SK-N-SH (cell line): ENCODE measurements at regions not wholly inside any gene's neighbourhood (a gene's known extent, or its start where the extent isn't known, plus 50 kb on each side); places are given as distances from the start of the nearest gene placed in this dataset.

Source experiments
- EP300 ChIP-seq, 2 experiments: IDR thresholded peaks; 2 replicates each; pipeline versions ENCODE4 v1.4.0 to v1.6.1; 2012; ENCODE audit warnings: borderline replicate concordance in 1 of 2, low read depth in 1 of 2, low read length in 1 of 2
- EZH2phosphoT487 ChIP-seq: fragments of 200-600 bp; sonication (generic); IDR thresholded peaks from 2 replicates; pipeline ENCODE4 v1.6.1; 2017; ENCODE audit warnings: low read depth, mixed run types, mild to moderate bottlenecking, antibody characterized with exemption, moderate library complexity, borderline replicate concordance
- JUND ChIP-seq: IDR thresholded peaks from 2 replicates; pipeline ENCODE4 v1.4.0; 2012
- POLR2AphosphoS5 ChIP-seq: IDR thresholded peaks from 2 replicates; pipeline ENCODE4 v1.6.1; 2012; ENCODE audit warnings: low read depth, low read length
- RAD21 ChIP-seq: IDR thresholded peaks from 2 replicates; pipeline ENCODE4 v1.6.1; 2012; ENCODE audit warnings: mild to moderate bottlenecking, low read length
- REST ChIP-seq: IDR thresholded peaks from 2 replicates; pipeline ENCODE4 v1.6.1; 2012; ENCODE audit warnings: mild to moderate bottlenecking, low read depth, low read length, moderate library complexity
- RFX5 ChIP-seq: IDR thresholded peaks from 2 replicates; pipeline ENCODE4 v1.6.1; 2012; ENCODE audit warnings: mild to moderate bottlenecking, improper control_type of control experiment, low read length
- SMC3 ChIP-seq: IDR thresholded peaks from 2 replicates; pipeline ENCODE4 v1.6.1; 2012; ENCODE audit warnings: low read depth, low read length, improper control_type of control experiment
- TAF1 ChIP-seq: IDR thresholded peaks from 2 replicates; pipeline ENCODE4 v1.6.1; 2012; ENCODE audit warnings: low read depth, mild to moderate bottlenecking, low read length, moderate library complexity, borderline replicate concordance
- ZBTB33 ChIP-seq: IDR thresholded peaks from 2 replicates; pipeline ENCODE4 v1.4.0; 2012; ENCODE audit warnings: low read depth, borderline replicate concordance
- TF ChIP-seq, protein P1 (sequence below): fragments of 200-600 bp; sonication (generic); IDR thresholded peaks from 2 replicates; pipeline ENCODE4 v1.6.1; 2017; ENCODE audit warnings: antibody characterized with exemption, mild to moderate bottlenecking, moderate library complexity

DNA sequence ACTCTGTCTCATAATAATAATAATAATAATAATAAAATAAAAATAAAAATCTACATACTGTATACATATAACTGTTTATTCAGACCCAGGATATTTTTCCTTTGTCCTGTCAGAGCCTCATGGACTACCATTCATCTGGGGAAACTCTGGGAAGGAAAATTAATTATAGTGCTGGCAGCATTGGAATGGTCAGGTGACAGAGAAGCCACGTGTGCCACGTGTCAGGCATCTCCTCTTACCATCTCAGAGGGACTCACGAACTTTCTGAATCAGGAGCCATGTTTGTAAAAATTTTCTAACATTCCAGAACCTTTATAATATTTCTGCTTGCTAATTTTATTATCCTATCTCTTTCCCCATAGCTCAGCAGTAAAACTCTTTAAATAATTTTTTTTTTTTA is 97.8 kb upstream of the HNRNPU start:
- TF ChIP-seq ZBTB33 (no peak), REST (no peak), EP300 (IDR thresholded peaks at IDR 0.05; ENCODE audit: borderline replicate concordance in 1 of 2, low read depth in 1 of 2, low read length in 1 of 2) (no peak), RFX5 (no peak), RAD21 (no peak), SMC3 (no peak), TAF1 (no peak), EZH2phosphoT487 (no peak), JUND (no peak), POLR2AphosphoS5 (no peak)
- TF ChIP-seq, protein P1, sequence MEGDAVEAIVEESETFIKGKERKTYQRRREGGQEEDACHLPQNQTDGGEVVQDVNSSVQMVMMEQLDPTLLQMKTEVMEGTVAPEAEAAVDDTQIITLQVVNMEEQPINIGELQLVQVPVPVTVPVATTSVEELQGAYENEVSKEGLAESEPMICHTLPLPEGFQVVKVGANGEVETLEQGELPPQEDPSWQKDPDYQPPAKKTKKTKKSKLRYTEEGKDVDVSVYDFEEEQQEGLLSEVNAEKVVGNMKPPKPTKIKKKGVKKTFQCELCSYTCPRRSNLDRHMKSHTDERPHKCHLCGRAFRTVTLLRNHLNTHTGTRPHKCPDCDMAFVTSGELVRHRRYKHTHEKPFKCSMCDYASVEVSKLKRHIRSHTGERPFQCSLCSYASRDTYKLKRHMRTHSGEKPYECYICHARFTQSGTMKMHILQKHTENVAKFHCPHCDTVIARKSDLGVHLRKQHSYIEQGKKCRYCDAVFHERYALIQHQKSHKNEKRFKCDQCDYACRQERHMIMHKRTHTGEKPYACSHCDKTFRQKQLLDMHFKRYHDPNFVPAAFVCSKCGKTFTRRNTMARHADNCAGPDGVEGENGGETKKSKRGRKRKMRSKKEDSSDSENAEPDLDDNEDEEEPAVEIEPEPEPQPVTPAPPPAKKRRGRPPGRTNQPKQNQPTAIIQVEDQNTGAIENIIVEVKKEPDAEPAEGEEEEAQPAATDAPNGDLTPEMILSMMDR, result no peak
